Progenitor cell of endocrine pancreas (in vitro differentiated cells): ENCODE measurements at regions not wholly inside any gene's neighbourhood (a gene's known extent, or its start where the extent isn't known, plus 50 kb on each side); places are given as distances from the start of the nearest gene placed in this dataset.
A peak's percentile ranks its signal among the peaks of the same experiment; 100 is the strongest.

Source experiments
- DNase-seq: peaks from one replicate; pipeline ENCODE4 v3.0.0; 2021; ENCODE audit warnings: low spot score; ENCODE audit not compliant: unreplicated experiment
- H3K27ac Mint-ChIP-seq: 2 replicates; pipeline ENCODE4 v1.8.0; 2021; ENCODE audit warnings: mild to moderate bottlenecking, moderate library complexity, mixed read lengths
- H3K27me3 Mint-ChIP-seq: 2 replicates; pipeline ENCODE4 v1.8.0; 2021; ENCODE audit warnings: mixed read lengths
- H3K36me3 Mint-ChIP-seq: 2 replicates; pipeline ENCODE4 v1.8.0; 2022; ENCODE audit warnings: mixed read lengths; ENCODE audit not compliant: insufficient read depth
- H3K4me1 Mint-ChIP-seq: 2 replicates; pipeline ENCODE4 v1.8.0; 2021; ENCODE audit warnings: low read depth, mixed read lengths
- H3K4me3 Mint-ChIP-seq: 2 replicates; pipeline ENCODE4 v1.8.0; 2021; ENCODE audit warnings: low read depth, mild to moderate bottlenecking, moderate library complexity, mixed read lengths
- H3K9me3 Mint-ChIP-seq: 2 replicates; pipeline ENCODE4 v1.8.0; 2021; ENCODE audit warnings: low read depth, mixed read lengths
- TF ChIP-seq, protein P1 (sequence below): fragments of 200-600 bp; sonication (generic); IDR thresholded peaks from one replicate; pipeline ENCODE4 v1.5.0; 2021; ENCODE audit warnings: antibody characterized with exemption, mild to moderate bottlenecking; ENCODE audit not compliant: unreplicated experiment

DNA sequence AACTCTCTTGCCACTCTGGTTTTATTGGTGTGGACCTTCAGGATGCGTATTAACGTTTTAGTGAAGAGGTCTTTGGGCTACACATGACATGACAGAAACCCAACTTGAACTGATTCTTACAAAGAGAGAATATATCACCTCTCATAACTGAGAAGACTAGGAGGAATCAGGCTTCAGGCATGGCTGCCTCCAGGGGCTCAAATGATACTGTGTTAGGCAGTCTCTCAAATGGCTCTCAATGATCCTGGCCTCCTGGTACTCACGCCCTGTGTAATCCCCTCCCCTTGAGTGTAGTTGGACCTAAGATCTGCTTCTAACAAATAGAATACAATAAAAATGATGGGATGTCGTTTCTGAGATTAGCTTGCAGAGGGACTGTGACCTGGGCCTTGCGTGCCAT lies 58.5 kb upstream of the SYPL1 start:
- no peak overlapping the region for H3K4me3 Mint-ChIP-seq
- DNase-seq, result no peak
- H3K4me1 Mint-ChIP-seq, result no peaks in the 10 kb centered on the region
- TF ChIP-seq, protein P1, sequence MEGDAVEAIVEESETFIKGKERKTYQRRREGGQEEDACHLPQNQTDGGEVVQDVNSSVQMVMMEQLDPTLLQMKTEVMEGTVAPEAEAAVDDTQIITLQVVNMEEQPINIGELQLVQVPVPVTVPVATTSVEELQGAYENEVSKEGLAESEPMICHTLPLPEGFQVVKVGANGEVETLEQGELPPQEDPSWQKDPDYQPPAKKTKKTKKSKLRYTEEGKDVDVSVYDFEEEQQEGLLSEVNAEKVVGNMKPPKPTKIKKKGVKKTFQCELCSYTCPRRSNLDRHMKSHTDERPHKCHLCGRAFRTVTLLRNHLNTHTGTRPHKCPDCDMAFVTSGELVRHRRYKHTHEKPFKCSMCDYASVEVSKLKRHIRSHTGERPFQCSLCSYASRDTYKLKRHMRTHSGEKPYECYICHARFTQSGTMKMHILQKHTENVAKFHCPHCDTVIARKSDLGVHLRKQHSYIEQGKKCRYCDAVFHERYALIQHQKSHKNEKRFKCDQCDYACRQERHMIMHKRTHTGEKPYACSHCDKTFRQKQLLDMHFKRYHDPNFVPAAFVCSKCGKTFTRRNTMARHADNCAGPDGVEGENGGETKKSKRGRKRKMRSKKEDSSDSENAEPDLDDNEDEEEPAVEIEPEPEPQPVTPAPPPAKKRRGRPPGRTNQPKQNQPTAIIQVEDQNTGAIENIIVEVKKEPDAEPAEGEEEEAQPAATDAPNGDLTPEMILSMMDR, result no peak
- no peak overlapping the region for H3K27ac Mint-ChIP-seq
- peaks cover 13% of the 10 kb centered on the region for H3K27me3 Mint-ChIP-seq
- no peaks in the 10 kb centered on the region for H3K9me3 Mint-ChIP-seq
- no peaks in the 10 kb centered on the region for H3K36me3 Mint-ChIP-seq

DNA sequence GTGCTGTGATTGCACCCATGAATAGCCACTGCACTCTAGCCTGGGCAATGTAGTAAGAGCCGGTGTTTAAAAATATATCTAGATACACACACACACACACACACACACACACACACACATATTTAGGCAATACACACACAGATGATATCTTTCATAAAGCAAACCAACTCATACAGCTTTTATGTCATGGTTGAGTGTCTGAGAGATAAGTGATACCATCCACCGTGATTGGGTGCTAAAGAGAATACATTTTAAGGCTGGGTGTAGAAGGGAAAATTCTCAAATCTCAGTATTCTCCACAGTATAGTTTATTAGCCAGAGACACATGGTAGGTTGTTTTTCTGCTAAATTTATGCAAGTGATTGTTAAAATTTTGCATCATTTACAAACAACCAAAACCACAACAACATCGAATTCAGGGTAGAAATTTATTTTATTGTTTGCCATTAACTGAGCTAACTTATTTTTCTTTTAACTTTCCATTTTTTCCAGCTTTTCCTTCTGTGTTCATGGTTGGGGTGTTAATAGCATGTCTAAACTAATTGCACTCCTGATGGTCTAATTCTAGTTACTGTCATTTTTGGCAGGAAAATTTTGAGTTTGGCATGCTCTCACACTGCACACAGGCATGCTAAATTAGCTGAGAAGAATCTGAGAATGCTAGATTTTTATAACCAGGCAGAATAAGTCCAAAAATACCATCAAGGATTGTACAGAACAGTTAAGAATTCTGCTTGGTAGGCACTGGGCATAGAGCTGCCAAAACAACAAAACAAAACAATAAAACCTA lies 57.9 kb upstream of the SYPL1 start:
- no peaks in the 10 kb centered on the region for H3K36me3 Mint-ChIP-seq
- TF ChIP-seq, protein P1, result no peak
- H3K9me3 Mint-ChIP-seq, result no peaks in the 10 kb centered on the region
- H3K4me1 Mint-ChIP-seq, result no peaks in the 10 kb centered on the region
- peaks cover 7% of the 10 kb centered on the region for H3K27me3 Mint-ChIP-seq
- H3K27ac Mint-ChIP-seq, result no peak overlapping the region
- H3K4me3 Mint-ChIP-seq, result no peak overlapping the region
- no peak for DNase-seq

DNA sequence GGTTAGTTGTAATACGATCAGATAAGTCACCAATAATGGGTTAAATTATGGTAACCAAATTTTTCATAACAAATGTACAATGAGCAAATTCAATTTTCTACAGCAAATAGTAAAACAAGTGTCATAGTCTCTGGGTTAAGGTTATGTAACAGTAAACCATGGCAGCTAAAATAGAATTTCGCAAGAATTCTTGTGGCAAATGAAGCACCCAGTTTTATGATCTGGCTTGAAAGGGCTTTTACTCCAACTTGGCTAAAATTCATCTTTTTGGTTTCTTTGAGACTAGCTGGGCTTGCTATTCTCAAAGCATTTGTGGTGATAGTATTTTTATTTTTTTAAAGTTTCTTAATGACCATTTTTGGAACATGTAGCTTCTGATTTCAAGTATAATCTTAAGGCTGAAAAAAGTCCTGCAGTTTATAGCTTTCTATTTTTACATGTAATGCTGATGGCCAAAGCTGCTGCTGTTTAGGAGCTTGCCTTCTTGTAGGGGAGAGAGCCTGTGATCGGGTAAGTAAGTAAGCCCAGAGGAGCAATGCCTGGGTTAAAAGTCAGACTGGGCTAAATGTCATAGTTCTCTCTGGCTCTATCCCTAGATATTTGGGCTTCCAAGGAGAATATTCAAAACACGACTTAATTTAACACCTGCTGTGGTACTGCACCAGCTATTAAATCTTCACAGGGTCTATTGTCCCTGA lies 55.5 kb upstream of the SYPL1 start:
- TF ChIP-seq, protein P1, result no peak
- Mint-ChIP-seq H3K4me3 (no peak overlapping the region), H3K9me3 (peaks cover 9% of the 10 kb centered on the region), H3K4me1 (no peaks in the 10 kb centered on the region), H3K27me3 (peaks cover 7% of the 10 kb centered on the region), H3K36me3 (no peaks in the 10 kb centered on the region), H3K27ac (no peak overlapping the region)
- no peak for DNase-seq

GRCh38 chr7:106166651-106167342 lies 54.7 kb upstream of the SYPL1 start:
- no peaks in the 10 kb centered on the region for H3K36me3 Mint-ChIP-seq
- DNase-seq, result peak; percentile 32
- H3K4me3 Mint-ChIP-seq, result no peak overlapping the region

GRCh38 chr7:106165337-106165736 lies 53.2 kb upstream of the SYPL1 start:
- Mint-ChIP-seq H3K9me3 (peaks cover 17% of the 10 kb centered on the region), H3K27me3 (peaks cover 7% of the 10 kb centered on the region), H3K4me1 (no peaks in the 10 kb centered on the region), H3K27ac (no peak overlapping the region), H3K36me3 (no peaks in the 10 kb centered on the region), H3K4me3 (no peak overlapping the region)
- DNase-seq, result no peak
- TF ChIP-seq, protein P1, result no peak

More at GRCh38 chr7:106166651-106167342, 54.7 kb upstream of the SYPL1 start:
- Mint-ChIP-seq H3K4me1 (no peaks in the 10 kb centered on the region), H3K9me3 (peaks cover 9% of the 10 kb centered on the region), H3K27ac (no peak overlapping the region), H3K27me3 (peaks cover 7% of the 10 kb centered on the region)
- TF ChIP-seq, protein P1, result peak; percentile 87
